DMS 273 treated with DMSO at 0.1 percent for 48 hours (cell line): ENCODE measurements at regions not wholly inside any gene's neighbourhood (a gene's known extent, or its start where the extent isn't known, plus 50 kb on each side); places are given as distances from the start of the nearest gene placed in this dataset.

Experiments used
- DNase-seq: peaks from one replicate; lab custom pipeline; 2025; lab: John Stamatoyannopoulos, UW

GRCh38 chr6:22467645-22468044 is 101.7 kb upstream of the HDGFL1 start:
- no peak for DNase-seq

- DNase-seq = no peak
These were observed 101.0 kb upstream of the HDGFL1 start for GRCh38 chr6:22468256-22468965.

DNA sequence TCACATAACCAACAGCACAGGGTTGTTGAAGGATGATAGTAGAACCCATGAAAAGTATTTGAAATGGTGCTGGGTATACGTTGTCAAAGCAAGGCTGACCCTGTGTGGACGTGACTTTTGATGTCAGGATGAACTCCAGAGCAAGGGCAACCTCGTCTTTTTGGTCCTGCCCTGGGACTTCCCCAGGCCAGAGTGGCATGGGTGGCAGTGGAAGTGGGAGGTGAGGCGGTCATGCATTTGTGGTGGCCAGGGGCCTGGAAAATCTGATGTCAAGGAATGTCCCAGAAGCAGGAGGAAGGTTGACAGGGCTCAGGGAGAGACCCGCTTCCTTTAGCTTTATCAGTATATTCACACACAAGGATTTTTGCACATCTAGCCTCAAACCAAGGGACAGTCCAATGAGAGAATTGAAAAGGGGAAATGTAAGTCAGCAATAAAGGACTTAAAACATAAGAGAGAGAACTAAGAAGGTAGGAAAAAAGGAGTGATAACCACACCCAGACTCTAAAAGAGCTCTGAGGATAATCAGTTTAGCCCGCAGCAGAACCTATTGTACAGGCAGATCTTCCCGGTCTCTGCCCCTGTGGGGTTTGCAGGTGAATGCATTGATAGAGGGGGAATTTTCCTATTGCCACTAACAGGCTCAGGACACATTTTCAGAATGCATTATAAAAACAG is 98.8 kb upstream of the HDGFL1 start:
- no peak for DNase-seq

DNA sequence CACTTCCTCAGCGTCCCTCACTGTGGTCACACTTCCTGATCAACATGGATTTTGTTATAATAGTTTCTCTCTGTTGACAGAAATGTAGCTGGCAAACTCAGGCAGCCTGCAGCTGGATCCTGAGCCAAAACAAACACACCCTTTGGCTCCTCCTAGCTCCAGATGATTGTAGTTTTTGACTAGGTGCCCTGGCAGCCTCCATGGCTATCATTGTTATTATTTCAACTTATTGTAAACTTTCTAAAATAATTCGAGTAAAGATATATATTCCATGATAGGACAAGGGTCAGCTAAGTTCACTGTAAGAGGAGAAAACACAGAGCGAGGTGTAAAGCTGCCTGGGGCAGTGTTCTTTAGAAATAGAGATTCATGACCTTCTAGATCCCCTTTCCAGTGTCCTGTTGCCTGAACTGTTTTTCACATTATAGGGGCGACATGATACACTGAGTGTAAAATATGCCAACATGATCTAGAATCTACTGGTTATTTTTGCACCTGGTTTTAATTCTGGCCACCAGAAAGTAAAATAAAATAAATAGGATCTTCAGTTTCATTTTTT is 98.2 kb upstream of the HDGFL1 start:
- DNase-seq = peak; percentile 12

GRCh38 chr6:22471746-22472145 is 97.6 kb upstream of the HDGFL1 start:
- DNase-seq = no peak

- DNase-seq = no peak
These were observed 95.2 kb upstream of the HDGFL1 start for GRCh38 chr6:22473991-22474682.

DNA sequence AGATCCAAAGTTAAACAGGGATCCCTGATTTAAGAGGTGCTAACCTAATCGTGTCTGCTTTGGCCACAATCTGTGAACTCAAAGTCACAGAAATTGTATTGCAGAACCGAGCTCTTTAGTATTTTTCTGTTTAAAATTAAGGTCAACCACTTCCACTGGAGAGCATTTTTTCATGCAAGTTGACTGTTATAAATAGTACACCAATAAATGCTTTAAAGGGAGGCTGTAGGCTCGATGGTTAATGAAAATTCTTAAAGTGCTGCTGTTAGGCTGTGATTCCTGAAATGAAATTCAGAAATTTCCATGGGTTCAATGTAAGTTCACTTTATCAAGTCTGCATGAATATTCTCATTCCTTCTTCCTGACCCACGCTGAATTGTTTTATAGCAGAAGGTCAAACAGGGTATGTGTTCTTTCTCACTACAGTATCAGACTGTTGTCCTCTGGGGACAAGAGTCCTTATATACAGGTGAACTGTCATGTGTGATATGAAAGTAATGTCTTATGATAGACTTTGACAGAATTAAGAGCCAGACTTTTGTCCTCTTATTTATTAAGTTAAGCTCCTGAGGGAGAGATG is 92.5 kb upstream of the HDGFL1 start:
- no peak for DNase-seq

- no peak for DNase-seq
These were observed 72.1 kb upstream of the HDGFL1 start for GRCh38 chr6:22497276-22497675.

- DNase-seq = no peak
These were observed 69.6 kb upstream of the HDGFL1 start for GRCh38 chr6:22499815-22500214.

- DNase-seq = no peak
These were observed 62.9 kb upstream of the HDGFL1 start for GRCh38 chr6:22506496-22506895.

- no peak for DNase-seq
These were observed 56.5 kb upstream of the HDGFL1 start for GRCh38 chr6:22512686-22513427.

- no peak for DNase-seq
These were observed 55.7 kb upstream of the HDGFL1 start for GRCh38 chr6:22513667-22514066.

GRCh38 chr6:22519237-22519636 is 50.1 kb upstream of the HDGFL1 start:
- no peak for DNase-seq
